Gastrocnemius medialis (tissue), 4 donors: ENCODE measurements at regions not wholly inside any gene's neighbourhood (a gene's known extent, or its start where the extent isn't known, plus 50 kb on each side); places are given as distances from the start of the nearest gene placed in this dataset.

Source experiments
- POLR2A ChIP-seq, 2 donors: fragments of 450-650 bp; IDR thresholded peaks; one replicate each; pipeline ENCODE4 v1.6.1; 2017; ENCODE audit warnings: antibody characterized with exemption in 2 of 2, mild to moderate bottlenecking in 2 of 2, moderate library complexity in 2 of 2
- TF ChIP-seq, protein P1 (sequence below), 5 experiments: fragments of 450-650 bp in 3 of 5; fragments of 200-600 bp in 2 of 5; sonication (generic) in 2 of 5; IDR thresholded peaks in 4 of 5; conservative IDR thresholded peaks in 1 of 5; 1 replicate in 4 of 5; 2 replicates in 1 of 5; pipeline ENCODE4 v1.5.1; 2016 to 2019; ENCODE audit warnings: antibody characterized with exemption in 5 of 5, mild to moderate bottlenecking in 3 of 5, moderate library complexity in 3 of 5

DNA sequence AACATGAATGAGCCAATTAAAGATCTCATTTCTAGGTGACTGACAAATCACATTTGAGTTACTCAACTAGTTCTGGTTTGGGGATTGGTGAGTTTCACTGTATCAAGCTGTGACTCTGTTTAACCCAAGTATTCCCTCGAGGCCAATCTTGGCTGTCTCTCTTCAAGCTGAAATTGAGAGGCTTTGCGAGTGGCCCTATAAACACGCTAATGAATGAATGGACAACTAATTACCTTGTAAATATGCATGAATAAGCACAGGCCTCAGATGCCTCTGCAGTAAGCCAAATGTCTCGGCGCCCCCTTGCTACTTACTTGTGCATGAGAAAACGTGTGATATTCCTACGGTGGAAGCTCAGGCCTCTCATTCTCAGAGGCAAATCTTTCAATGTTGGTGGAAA, 450.3 kb upstream of the PSMD7 start:
- TF ChIP-seq POLR2A (IDR thresholded peaks at IDR 0.05): no peak
- TF ChIP-seq, protein P1, sequence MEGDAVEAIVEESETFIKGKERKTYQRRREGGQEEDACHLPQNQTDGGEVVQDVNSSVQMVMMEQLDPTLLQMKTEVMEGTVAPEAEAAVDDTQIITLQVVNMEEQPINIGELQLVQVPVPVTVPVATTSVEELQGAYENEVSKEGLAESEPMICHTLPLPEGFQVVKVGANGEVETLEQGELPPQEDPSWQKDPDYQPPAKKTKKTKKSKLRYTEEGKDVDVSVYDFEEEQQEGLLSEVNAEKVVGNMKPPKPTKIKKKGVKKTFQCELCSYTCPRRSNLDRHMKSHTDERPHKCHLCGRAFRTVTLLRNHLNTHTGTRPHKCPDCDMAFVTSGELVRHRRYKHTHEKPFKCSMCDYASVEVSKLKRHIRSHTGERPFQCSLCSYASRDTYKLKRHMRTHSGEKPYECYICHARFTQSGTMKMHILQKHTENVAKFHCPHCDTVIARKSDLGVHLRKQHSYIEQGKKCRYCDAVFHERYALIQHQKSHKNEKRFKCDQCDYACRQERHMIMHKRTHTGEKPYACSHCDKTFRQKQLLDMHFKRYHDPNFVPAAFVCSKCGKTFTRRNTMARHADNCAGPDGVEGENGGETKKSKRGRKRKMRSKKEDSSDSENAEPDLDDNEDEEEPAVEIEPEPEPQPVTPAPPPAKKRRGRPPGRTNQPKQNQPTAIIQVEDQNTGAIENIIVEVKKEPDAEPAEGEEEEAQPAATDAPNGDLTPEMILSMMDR (IDR thresholded peaks at IDR 0.05 in 4 of 5, conservative IDR thresholded peaks at IDR 0.05 in 1 of 5): no peak
